Skeletal muscle satellite cell (primary cell): ENCODE measurements at regions not wholly inside any gene's neighbourhood (a gene's known extent, or its start where the extent isn't known, plus 50 kb on each side); places are given as distances from the start of the nearest gene placed in this dataset.

Experiments
- H3K27me3 ChIP-seq: 2 replicates; pipeline ENCODE4 v1.7.0; 2013; ENCODE audit warnings: low read length; ENCODE audit not compliant: control insufficient read depth, insufficient read depth
- H3K36me3 ChIP-seq: 2 replicates; pipeline ENCODE4 v1.7.0; 2013; ENCODE audit warnings: mild to moderate bottlenecking, control low read depth, low read length; ENCODE audit not compliant: insufficient read depth
- H3K4me1 ChIP-seq: 2 replicates; pipeline ENCODE4 v1.7.0; 2013; ENCODE audit warnings: low read length; ENCODE audit not compliant: control insufficient read depth, insufficient read depth
- H3K4me2 ChIP-seq: 2 replicates; pipeline ENCODE4 v1.7.0; 2013; ENCODE audit warnings: mild to moderate bottlenecking, low read length
- H3K4me3 ChIP-seq: 2 replicates; pipeline ENCODE4 v1.7.0; 2013; ENCODE audit warnings: low read length
- H3K9ac ChIP-seq: 2 replicates; pipeline ENCODE4 v1.7.0; 2013; ENCODE audit warnings: mild to moderate bottlenecking, low read depth, low read length, moderate library complexity
- H3K9me3 ChIP-seq: replicated peaks from 2 replicates; pipeline ENCODE4 v1.7.0; 2013; ENCODE audit warnings: mild to moderate bottlenecking, control low read depth, low read length

GRCh38 chr16:85364323-85365040 is 248.6 kb upstream of the GSE1 start:
- peaks cover 7% of the 10 kb centered on the region for H3K27me3 ChIP-seq
- H3K9me3 ChIP-seq: no peaks in the 10 kb centered on the region
- no peak overlapping the region for H3K9ac ChIP-seq
- no peak overlapping the region for H3K4me2 ChIP-seq
- peaks cover 4% of the 10 kb centered on the region for H3K4me1 ChIP-seq
- H3K36me3 ChIP-seq: no peaks in the 10 kb centered on the region
- no peak overlapping the region for H3K4me3 ChIP-seq

DNA sequence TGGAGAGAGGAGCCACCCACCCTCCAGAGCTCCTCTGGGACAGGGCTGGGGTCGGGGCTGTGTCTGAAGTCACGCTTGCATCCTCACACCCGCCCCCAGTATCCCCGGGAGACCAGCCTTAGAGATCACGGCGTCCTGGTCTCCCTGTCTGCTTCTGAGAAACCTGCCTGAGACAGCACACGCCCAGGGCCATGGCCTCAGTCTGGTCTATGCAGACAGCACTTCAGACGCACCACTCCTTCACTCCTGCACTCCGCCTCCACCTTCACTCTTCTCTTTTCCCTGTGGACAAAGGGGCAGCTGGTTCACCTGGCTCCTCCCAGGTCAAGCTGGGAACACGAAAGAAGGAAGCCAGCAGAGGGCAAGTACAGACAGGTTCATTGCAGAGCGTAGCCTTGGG is 248.0 kb upstream of the GSE1 start:
- no peak overlapping the region for H3K4me3 ChIP-seq
- H3K9me3 ChIP-seq: no peaks in the 10 kb centered on the region
- H3K36me3 ChIP-seq: no peaks in the 10 kb centered on the region
- peaks cover 10% of the 10 kb centered on the region for H3K4me1 ChIP-seq
- peaks cover 7% of the 10 kb centered on the region for H3K27me3 ChIP-seq
- H3K4me2 ChIP-seq: no peak overlapping the region
- no peak overlapping the region for H3K9ac ChIP-seq

DNA sequence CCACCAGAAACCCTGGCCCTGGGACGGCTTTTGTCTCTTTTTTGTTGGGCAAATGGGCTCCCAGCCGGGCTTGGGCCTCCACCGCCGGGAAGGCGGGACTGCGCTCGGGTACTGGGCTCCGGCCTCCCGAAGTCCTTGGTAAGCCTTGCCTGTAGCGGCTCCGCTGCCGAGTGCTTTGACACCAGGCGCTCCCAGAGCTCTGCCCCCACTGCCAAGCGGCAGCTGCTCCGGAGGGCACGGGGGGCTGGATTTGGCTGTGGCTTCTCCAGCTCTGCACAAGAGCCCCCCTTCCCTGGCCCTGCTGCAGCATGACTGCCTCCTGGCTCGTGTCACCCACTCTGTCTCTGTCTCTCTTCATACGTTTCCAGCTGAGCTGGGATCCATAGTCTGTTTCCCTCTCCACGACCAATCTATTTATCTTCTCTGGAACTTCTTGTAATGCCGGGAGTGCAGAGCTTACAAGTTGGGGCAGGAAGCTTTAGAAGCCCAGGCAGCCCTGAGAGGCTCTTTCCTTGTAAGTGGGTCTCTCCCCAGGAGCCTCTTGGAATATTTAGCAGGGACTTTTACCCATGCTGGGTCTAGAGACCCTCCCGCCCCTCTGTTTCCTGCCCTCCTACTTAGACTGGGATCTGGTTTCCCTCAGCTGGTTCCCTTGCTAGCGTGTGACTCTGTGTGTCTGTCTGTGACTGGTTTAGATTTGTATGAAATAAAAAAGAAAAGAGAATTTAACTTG is 246.9 kb upstream of the GSE1 start:
- H3K9me3 ChIP-seq: no peaks in the 10 kb centered on the region
- H3K4me1 ChIP-seq: peaks cover 21% of the 10 kb centered on the region
- H3K27me3 ChIP-seq: peaks cover 7% of the 10 kb centered on the region
- no peak overlapping the region for H3K4me3 ChIP-seq
- no peak overlapping the region for H3K9ac ChIP-seq
- H3K4me2 ChIP-seq: no peak overlapping the region
- no peaks in the 10 kb centered on the region for H3K36me3 ChIP-seq

- Histone ChIP-seq H3K4me3 (no peak overlapping the region), H3K36me3 (no peaks in the 10 kb centered on the region), H3K4me2 (no peak overlapping the region), H3K9ac (no peak overlapping the region), H3K27me3 (peaks cover 7% of the 10 kb centered on the region), H3K4me1 (peaks cover 34% of the 10 kb centered on the region), H3K9me3 (no peaks in the 10 kb centered on the region)
Measured at GRCh38 chr16:85367485-85367884, 245.6 kb upstream of the GSE1 start.

GRCh38 chr16:85369060-85369459 is 244.1 kb upstream of the GSE1 start:
- Histone ChIP-seq H3K9ac (no peak overlapping the region), H3K27me3 (peaks cover 7% of the 10 kb centered on the region), H3K4me1 (peaks cover 44% of the 10 kb centered on the region), H3K4me3 (no peak overlapping the region), H3K4me2 (no peak overlapping the region), H3K9me3 (no peaks in the 10 kb centered on the region), H3K36me3 (no peaks in the 10 kb centered on the region)

DNA sequence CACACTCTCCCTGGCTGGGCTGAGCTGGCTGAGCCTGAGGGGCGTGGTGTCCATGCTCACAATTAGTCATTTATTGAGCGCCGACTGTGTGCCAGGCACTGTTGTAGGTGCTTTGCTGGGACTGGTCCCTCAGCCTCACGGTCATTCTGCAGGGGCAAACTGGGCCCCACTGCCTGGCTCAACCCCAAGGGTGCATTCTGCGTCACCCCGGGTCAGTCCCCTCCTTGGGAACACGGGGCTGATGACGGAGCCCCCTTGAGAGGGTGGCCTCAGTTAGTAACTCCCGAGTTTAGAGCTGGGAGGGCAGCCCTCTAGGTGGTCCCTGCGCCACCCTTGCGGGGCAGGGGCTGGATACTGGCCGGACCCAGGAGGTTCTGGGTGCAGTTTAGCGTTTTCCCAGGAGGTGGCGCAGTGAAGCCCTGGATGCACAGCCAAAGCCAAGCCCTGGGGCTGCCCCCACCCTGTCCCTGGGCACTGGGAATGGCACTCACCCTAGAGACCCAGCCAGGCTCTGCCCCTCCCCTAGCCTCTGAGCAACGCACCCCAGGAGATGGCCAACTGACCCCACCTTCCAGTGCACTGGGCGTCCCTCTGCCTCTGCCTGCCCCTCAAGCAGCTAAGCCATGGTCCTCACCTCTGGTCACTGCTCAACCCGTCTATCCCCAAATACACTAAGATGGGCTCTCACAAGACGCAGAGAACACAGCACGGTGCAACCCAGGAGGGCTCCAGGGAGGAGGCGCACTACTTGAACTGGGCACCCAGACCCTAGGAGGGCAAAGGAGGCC is 243.2 kb upstream of the GSE1 start:
- Histone ChIP-seq H3K9me3 (no peaks in the 10 kb centered on the region), H3K27me3 (peaks cover 7% of the 10 kb centered on the region), H3K4me3 (no peak overlapping the region), H3K36me3 (no peaks in the 10 kb centered on the region), H3K9ac (peak overlapping the region; percentile 72), H3K4me2 (peak overlapping the region; percentile 76), H3K4me1 (peaks cover 44% of the 10 kb centered on the region)

GRCh38 chr16:85370543-85370880 is 242.6 kb upstream of the GSE1 start:
- H3K27me3 ChIP-seq: peaks cover 7% of the 10 kb centered on the region
- peak overlapping the region; percentile 76 for H3K4me2 ChIP-seq
- H3K9ac ChIP-seq: peak overlapping the region; percentile 72
- peak overlapping the region; percentile 60 for H3K4me3 ChIP-seq
- peaks cover 44% of the 10 kb centered on the region for H3K4me1 ChIP-seq
- no peaks in the 10 kb centered on the region for H3K36me3 ChIP-seq
- H3K9me3 ChIP-seq: no peaks in the 10 kb centered on the region

- Histone ChIP-seq H3K36me3 (no peaks in the 10 kb centered on the region), H3K4me1 (peaks cover 46% of the 10 kb centered on the region), H3K4me2 (peak overlapping the region; percentile 76), H3K9ac (peak overlapping the region; percentile 72), H3K9me3 (no peaks in the 10 kb centered on the region), H3K4me3 (peak overlapping the region; percentile 60), H3K27me3 (peaks cover 2% of the 10 kb centered on the region)
Measured at GRCh38 chr16:85370881-85371651, 242.1 kb upstream of the GSE1 start.

GRCh38 chr16:85371948-85372347 is 241.2 kb upstream of the GSE1 start:
- no peaks in the 10 kb centered on the region for H3K36me3 ChIP-seq
- H3K9ac ChIP-seq: no peak overlapping the region
- no peaks in the 10 kb centered on the region for H3K27me3 ChIP-seq
- H3K4me3 ChIP-seq: no peak overlapping the region
- H3K9me3 ChIP-seq: no peaks in the 10 kb centered on the region
- peaks cover 54% of the 10 kb centered on the region for H3K4me1 ChIP-seq
- H3K4me2 ChIP-seq: peak overlapping the region; percentile 76

DNA sequence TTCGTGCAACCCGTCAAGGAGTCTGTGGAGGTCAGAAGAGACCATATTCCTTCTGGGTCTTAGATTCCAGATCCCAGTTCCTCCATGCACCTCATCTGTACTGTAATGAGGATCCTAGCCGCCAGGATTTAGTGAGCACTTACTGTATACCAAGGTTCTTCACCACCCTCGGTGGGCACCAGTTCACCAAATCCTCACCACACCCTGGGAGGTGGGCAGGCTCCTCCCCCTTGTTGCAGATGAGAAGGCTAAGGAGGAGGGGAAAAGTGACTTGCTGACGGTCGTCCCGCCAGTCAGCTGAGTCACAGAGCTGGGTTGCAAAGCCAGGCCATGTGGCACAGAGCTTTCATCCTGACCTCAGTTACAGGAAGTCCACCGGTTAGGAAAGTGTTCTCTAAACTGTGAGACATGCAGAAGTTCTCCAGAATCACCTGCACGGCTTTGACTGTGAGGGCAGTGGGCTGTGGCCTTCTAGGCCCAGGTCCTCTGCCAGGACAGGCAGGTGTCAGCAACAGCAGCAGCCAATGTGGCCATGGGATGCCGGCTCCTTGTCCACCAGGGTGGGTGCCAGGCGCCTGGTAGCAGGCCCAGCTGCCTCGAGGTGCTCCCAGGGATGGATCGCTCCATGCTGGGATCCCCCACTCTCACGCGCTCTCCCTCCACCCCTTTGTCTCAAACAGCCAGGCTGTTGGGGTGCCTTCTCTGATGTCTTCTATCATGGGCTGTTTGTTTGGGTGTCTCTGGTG is 240.3 kb upstream of the GSE1 start:
- Histone ChIP-seq H3K27me3 (no peaks in the 10 kb centered on the region), H3K9ac (peak overlapping the region; percentile 20), H3K4me3 (no peak overlapping the region), H3K9me3 (no peaks in the 10 kb centered on the region), H3K4me2 (peak overlapping the region; percentile 40), H3K4me1 (peaks cover 54% of the 10 kb centered on the region), H3K36me3 (no peaks in the 10 kb centered on the region)
